Left ventricle myocardium superior (tissue), 1 donor: ENCODE measurements at regions not wholly inside any gene's neighbourhood (a gene's known extent, or its start where the extent isn't known, plus 50 kb on each side); places are given as distances from the start of the nearest gene placed in this dataset.
"Not testable (repeated sequence)": the region's sequence is repeated elsewhere in the genome, so short reads cannot be mapped to it uniquely, and the experiment has no call there.

ENCODE experiments used
- ATAC-seq: fragments of 200-7000 bp; cut with Tn5 transposase; one replicate; pipeline ENCODE4 v1.9.1; 2020; ENCODE audit warnings: mild to moderate bottlenecking, moderate library complexity
- DNase-seq: peaks from one replicate; pipeline ENCODE4 v3.0.0-alpha.2; 2020
- intact Hi-C: fragments of 100-400 bp; cut with micrococcal nuclease; formaldehyde crosslinking; loops from one replicate; pipeline ENCODE4 v1.11.0; 2022
- donor health status: DM: no; HTN: yes; CAD: no; lungs with severe emphysema.

GRCh38 chr7:67901808-67902480 lies 905.3 kb downstream of the TYW1 start:
- ATAC-seq (no peak), DNase-seq (no peak)
- intact Hi-C loops = no loop called here

GRCh38 chr7:67907792-67908191 lies 911.2 kb downstream of the TYW1 start:
- intact Hi-C loops = no loop called here
- ATAC-seq = no peak
- no peak for DNase-seq

- intact Hi-C loops = no loop called here
- no peak for DNase-seq
- no peak for ATAC-seq
These were observed 915.8 kb downstream of the TYW1 start for GRCh38 chr7:67912437-67912836.

- no peak for ATAC-seq
- intact Hi-C loops = no loop called here
These were observed 917.0 kb downstream of the TYW1 start for GRCh38 chr7:67913604-67914003.

GRCh38 chr7:67916111-67916510 lies 919.5 kb downstream of the TYW1 start:
- ATAC-seq, DNase-seq, intact Hi-C loops: not testable (repeated sequence)

More at GRCh38 chr7:67913604-67914003, 917.0 kb downstream of the TYW1 start:
- no peak for DNase-seq

GRCh38 chr7:67916571-67917436 lies 920.2 kb downstream of the TYW1 start:
- DNase-seq (no peak), ATAC-seq (no peak)
- intact Hi-C loops = no loop called here

- ATAC-seq (no peak), DNase-seq (no peak)
- intact Hi-C loops = no loop called here
These were observed 920.8 kb downstream of the TYW1 start for GRCh38 chr7:67917437-67917755.

GRCh38 chr7:67918158-67918557 lies 921.5 kb downstream of the TYW1 start:
- intact Hi-C loops = no loop called here
- DNase-seq (no peak), ATAC-seq (no peak)

- ATAC-seq (no peak), DNase-seq (no peak)
- intact Hi-C loops = no loop called here
These were observed 926.7 kb downstream of the TYW1 start for GRCh38 chr7:67923286-67923685.

- DNase-seq = no peak
- ATAC-seq = no peak
- intact Hi-C loops = no loop called here
These were observed 931.5 kb downstream of the TYW1 start for GRCh38 chr7:67928141-67928540.

- intact Hi-C loops, DNase-seq, ATAC-seq: not testable (repeated sequence)
These were observed 939.8 kb downstream of the TYW1 start for GRCh38 chr7:67936447-67936846.

- DNase-seq (no peak), ATAC-seq (no peak)
- intact Hi-C loops = no loop called here
These were observed 943.8 kb downstream of the TYW1 start for GRCh38 chr7:67940400-67940799.

GRCh38 chr7:67947191-67947590 lies 950.6 kb downstream of the TYW1 start:
- intact Hi-C loops = no loop called here
- DNase-seq = no peak
- ATAC-seq = no peak

- no peak for ATAC-seq
- no peak for DNase-seq
- intact Hi-C loops = no loop called here
These were observed 951.0 kb downstream of the TYW1 start for GRCh38 chr7:67947646-67948045.

- intact Hi-C loops = no loop called here
These were observed 953.9 kb downstream of the TYW1 start for GRCh38 chr7:67950321-67951083.

GRCh38 chr7:67955061-67955460 lies 958.4 kb downstream of the TYW1 start:
- no peak for ATAC-seq
- no peak for DNase-seq
- intact Hi-C loops = no loop called here

More at GRCh38 chr7:67950321-67951083, 953.9 kb downstream of the TYW1 start:
- ATAC-seq (no peak), DNase-seq (no peak)

- intact Hi-C loops = no loop called here
- ATAC-seq (no peak), DNase-seq (no peak)
These were observed 966.2 kb downstream of the TYW1 start for GRCh38 chr7:67962863-67963262.

GRCh38 chr7:67976490-67976889 lies 979.9 kb downstream of the TYW1 start:
- DNase-seq (no peak), ATAC-seq (no peak)
- intact Hi-C loops = no loop called here

GRCh38 chr7:67983486-67983885 lies 986.9 kb downstream of the TYW1 start:
- intact Hi-C loops = no loop called here
- no peak for ATAC-seq
- DNase-seq = no peak

GRCh38 chr7:67984326-67984725 lies 987.7 kb downstream of the TYW1 start:
- no peak for ATAC-seq
- intact Hi-C loops = no loop called here
- no peak for DNase-seq
